NOMO-1 (cell line): ENCODE measurements at regions not wholly inside any gene's neighbourhood (a gene's known extent, or its start where the extent isn't known, plus 50 kb on each side); places are given as distances from the start of the nearest gene placed in this dataset.

Experiments used
- DNase-seq, 2 experiments: peaks; one replicate each; lab custom pipeline; 2025; ENCODE audit not compliant: unreplicated experiment in 2 of 2; lab: John Stamatoyannopoulos, UW

- DNase-seq, result no peak
Observed at GRCh38 chr18:60552948-60553347, 180.4 kb upstream of the MC4R start.

GRCh38 chr18:60554967-60555366 is 182.4 kb upstream of the MC4R start:
- DNase-seq, result no peak

GRCh38 chr18:60555625-60556024 is 183.1 kb upstream of the MC4R start:
- no peak for DNase-seq

- no peak for DNase-seq
Observed at GRCh38 chr18:60556326-60556725, 183.8 kb upstream of the MC4R start.

GRCh38 chr18:60560071-60560470 is 187.5 kb upstream of the MC4R start:
- DNase-seq, result no peak

- DNase-seq, result no peak
Observed at GRCh38 chr18:60563082-60563481, 190.5 kb upstream of the MC4R start.

GRCh38 chr18:60568220-60568619 is 195.6 kb upstream of the MC4R start:
- peak; percentile 45 to 88 for DNase-seq

- no peak for DNase-seq
Observed at GRCh38 chr18:60570172-60570571, 197.6 kb upstream of the MC4R start.

GRCh38 chr18:60577457-60577856 is 204.9 kb upstream of the MC4R start:
- DNase-seq, result no peak

- DNase-seq, result peak in 1 of 2 experiments; percentile 72
Observed at GRCh38 chr18:60585670-60586069, 213.1 kb upstream of the MC4R start.

GRCh38 chr18:60593249-60593648 is 220.7 kb upstream of the MC4R start:
- DNase-seq, result no peak

GRCh38 chr18:60596928-60597327 is 224.4 kb upstream of the MC4R start:
- no peak for DNase-seq

GRCh38 chr18:60599267-60599666 is 226.7 kb upstream of the MC4R start:
- DNase-seq, result peak in 1 of 2 experiments; percentile 10

GRCh38 chr18:60599995-60600394 is 227.4 kb upstream of the MC4R start:
- DNase-seq, result no peak

- no peak for DNase-seq
Observed at GRCh38 chr18:60601249-60601648, 228.7 kb upstream of the MC4R start.

- no peak for DNase-seq
Observed at GRCh38 chr18:60623331-60623730, 250.8 kb upstream of the MC4R start.

GRCh38 chr18:60624207-60624606 is 251.6 kb upstream of the MC4R start:
- no peak for DNase-seq

GRCh38 chr18:60639836-60640235 is 267.3 kb upstream of the MC4R start:
- DNase-seq, result no peak

GRCh38 chr18:60643009-60643408 is 270.4 kb upstream of the MC4R start:
- no peak for DNase-seq

GRCh38 chr18:60646725-60647124 is 274.1 kb upstream of the MC4R start:
- DNase-seq, result no peak

- no peak for DNase-seq
Observed at GRCh38 chr18:60649107-60649506, 276.5 kb upstream of the MC4R start.

- no peak for DNase-seq
Observed at GRCh38 chr18:60649842-60650536, 277.4 kb upstream of the MC4R start.

GRCh38 chr18:60654298-60654697 is 281.7 kb upstream of the MC4R start:
- DNase-seq, result no peak
